ENCODE measurements at regions not wholly inside any gene's neighbourhood (a gene's known extent, or its start where the extent isn't known, plus 50 kb on each side); places are given as distances from the start of the nearest gene placed in this dataset.

GRCh38 chr5:133730866-133731265 lies 118.5 kb upstream of the FSTL4 start:
- H3K4me3 Mint-ChIP-seq = no peak overlapping the region
- H3K4me1 ChIP-seq (ENCODE audit: insufficient read depth, low read length) = no peaks in the 10 kb centered on the region
- ChIA-PET POLR2A (no interaction called here), CTCF (no interaction called here)
- H3K4me1 Mint-ChIP-seq (ENCODE audit: low read depth) = no peaks in the 10 kb centered on the region
- no peaks in the 10 kb centered on the region for H3K9me3 Mint-ChIP-seq
- peaks cover 0 to 4% of the 10 kb centered on the region in 2 experiments for H3K9me3 ChIP-seq (ENCODE audit: control insufficient read depth in 1 of 2, insufficient read depth in 1 of 2, low read length in 2 of 2)
- TF ChIP-seq CTCF (IDR thresholded peaks at IDR 0.05) = no peak
- H3K4me3 ChIP-seq (ENCODE audit: low read length) = no peak overlapping the region
- no peaks in the 10 kb centered on the region for H3K36me3 Mint-ChIP-seq (ENCODE audit: low read depth)
- no peaks in the 10 kb centered on the region for H3K36me3 ChIP-seq (ENCODE audit: insufficient read depth, low read length)
- ATAC-seq (ENCODE audit: poor library complexity) (no peak), DNase-seq (no peak)
- H3K27ac Mint-ChIP-seq = no peak overlapping the region
- H3K27me3 ChIP-seq (ENCODE audit: control insufficient read depth in 1 of 2, insufficient read depth in 2 of 2, low read length in 2 of 2) = peaks cover 5 to 7% of the 10 kb centered on the region in 2 experiments
- intact Hi-C loops (cut with DNase I, micrococcal nuclease) = no loop called here
- no peak overlapping the region for H3K27ac ChIP-seq (ENCODE audit: low read depth in 1 of 2, low read length in 2 of 2)
- peaks cover 18% of the 10 kb centered on the region for H3K27me3 Mint-ChIP-seq

GRCh38 chr5:133730346-133730745 lies 118.0 kb upstream of the FSTL4 start:
- DNase-seq (peak in 1 of 14 experiments; percentile 11), ATAC-seq (ENCODE audit: poor library complexity) (no peak)
- Mint-ChIP-seq H3K4me1 (ENCODE audit: low read depth) (no peaks in the 10 kb centered on the region), H3K9me3 (no peaks in the 10 kb centered on the region), H3K4me3 (no peak overlapping the region), H3K36me3 (ENCODE audit: low read depth) (no peaks in the 10 kb centered on the region), H3K27ac (no peak overlapping the region), H3K27me3 (peaks cover 20% of the 10 kb centered on the region)
- Histone ChIP-seq H3K27me3 (ENCODE audit: control insufficient read depth in 1 of 2, insufficient read depth in 2 of 2, low read length in 2 of 2) (peaks cover 9 to 10% of the 10 kb centered on the region in 2 experiments), H3K4me1 (ENCODE audit: insufficient read depth, low read length) (no peaks in the 10 kb centered on the region), H3K9me3 (ENCODE audit: control insufficient read depth in 1 of 2, insufficient read depth in 1 of 2, low read length in 2 of 2) (peaks cover 0 to 4% of the 10 kb centered on the region in 2 experiments), H3K4me3 (ENCODE audit: low read length) (no peak overlapping the region), H3K27ac (ENCODE audit: low read depth in 1 of 2, low read length in 2 of 2) (no peak overlapping the region), H3K36me3 (ENCODE audit: insufficient read depth, low read length) (no peaks in the 10 kb centered on the region)
- ChIA-PET CTCF (no interaction called here), POLR2A (no interaction called here)
- TF ChIP-seq CTCF (IDR thresholded peaks at IDR 0.05) = no peak
- intact Hi-C loops (cut with DNase I, micrococcal nuclease) = no loop called here

- Histone ChIP-seq H3K4me3 (ENCODE audit: low read length) (no peak overlapping the region), H3K27ac (ENCODE audit: low read depth in 1 of 2, low read length in 2 of 2) (no peak overlapping the region), H3K36me3 (ENCODE audit: insufficient read depth, low read length) (no peaks in the 10 kb centered on the region), H3K4me1 (ENCODE audit: insufficient read depth, low read length) (no peaks in the 10 kb centered on the region), H3K9me3 (ENCODE audit: control insufficient read depth in 1 of 2, insufficient read depth in 1 of 2, low read length in 2 of 2) (peaks cover 0 to 4% of the 10 kb centered on the region in 2 experiments), H3K27me3 (ENCODE audit: control insufficient read depth in 1 of 2, insufficient read depth in 2 of 2, low read length in 2 of 2) (peaks cover 10% of the 10 kb centered on the region in 2 experiments)
- no peaks in the 10 kb centered on the region for H3K4me1 Mint-ChIP-seq (ENCODE audit: low read depth)
- intact Hi-C loops (cut with DNase I, micrococcal nuclease) = no loop called here
- no peak for TF ChIP-seq CTCF (IDR thresholded peaks at IDR 0.05)
- peak in 1 of 14 experiments; percentile 4 for DNase-seq
- H3K27ac Mint-ChIP-seq = no peak overlapping the region
- no peaks in the 10 kb centered on the region for H3K36me3 Mint-ChIP-seq (ENCODE audit: low read depth)
- peaks cover 26% of the 10 kb centered on the region for H3K27me3 Mint-ChIP-seq
- H3K4me3 Mint-ChIP-seq = no peak overlapping the region
- POLR2A ChIA-PET = no interaction called here
- CTCF ChIA-PET = no interaction called here
- no peak for ATAC-seq (ENCODE audit: poor library complexity)
- no peaks in the 10 kb centered on the region for H3K9me3 Mint-ChIP-seq
Observed at GRCh38 chr5:133729800-133730199, 117.5 kb upstream of the FSTL4 start.
